GM12864 (cell line): ENCODE measurements at regions not wholly inside any gene's neighbourhood (a gene's known extent, or its start where the extent isn't known, plus 50 kb on each side); places are given as distances from the start of the nearest gene placed in this dataset.
A peak's percentile ranks its signal among the peaks of the same experiment; 100 is the strongest.

ENCODE experiments used
- DNase-seq: peaks from one replicate; pipeline ENCODE4 v3.0.0-alpha.2; 2011; ENCODE audit warnings: low read depth
- H3K4me3 ChIP-seq: 2 replicates; pipeline ENCODE4 v1.5.1; 2011; ENCODE audit warnings: mild to moderate bottlenecking, low read depth, low read length, control low read depth
- CTCF ChIP-seq: IDR thresholded peaks from 2 replicates; pipeline ENCODE4 v1.5.1; 2011; ENCODE audit warnings: low read depth, mild to moderate bottlenecking, moderate library complexity, low read length, control low read depth, inconsistent platforms; ENCODE audit errors: missing control alignments

DNA sequence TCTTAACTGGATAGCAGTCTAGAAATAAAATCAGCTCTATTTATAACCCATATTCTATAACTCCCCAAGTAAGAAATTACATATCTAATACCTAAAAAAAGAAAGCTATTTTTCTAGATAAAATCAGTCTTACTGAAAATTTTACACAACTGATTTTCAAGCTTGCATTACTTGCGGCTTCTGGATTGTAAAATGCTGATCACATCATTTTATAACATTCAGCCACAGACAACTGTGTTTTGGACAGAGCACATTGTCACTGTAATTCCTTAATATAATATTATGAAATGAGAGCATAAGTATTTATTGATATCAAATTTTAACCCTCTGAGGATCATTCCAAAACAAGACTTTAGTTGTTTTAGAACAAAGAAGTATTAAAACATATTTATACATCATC lies 78.5 kb upstream of the ARID2 start:
- no peak for DNase-seq
- no peak for TF ChIP-seq CTCF
- no peak overlapping the region for H3K4me3 ChIP-seq

GRCh38 chr12:45654002-45654665 lies 75.4 kb upstream of the ARID2 start:
- no peak overlapping the region for H3K4me3 ChIP-seq
- no peak for DNase-seq
- TF ChIP-seq CTCF, result no peak

- TF ChIP-seq CTCF, result peak; percentile 11
- H3K4me3 ChIP-seq, result no peak overlapping the region
- DNase-seq, result no peak
These were observed 74.3 kb upstream of the ARID2 start for GRCh38 chr12:45655186-45655585.

DNA sequence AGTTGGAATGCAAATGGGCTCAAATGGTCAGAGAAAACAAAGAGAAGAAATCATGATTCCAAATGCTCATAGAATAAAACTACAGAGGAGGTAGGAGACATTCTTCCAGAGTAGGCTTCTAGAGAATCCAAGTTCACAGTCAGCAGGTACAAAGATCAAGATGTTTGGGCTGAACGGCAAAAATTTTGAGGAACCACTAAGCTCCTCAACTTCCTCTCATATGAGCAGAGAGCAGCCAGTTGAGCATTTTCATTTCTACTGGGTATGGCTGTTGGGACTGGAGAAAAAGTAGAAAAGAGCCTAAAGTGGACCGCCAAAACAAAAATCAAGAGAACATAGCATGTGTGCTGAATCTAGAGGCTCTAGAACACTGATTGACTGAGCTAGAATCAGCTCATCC lies 73.8 kb upstream of the ARID2 start:
- DNase-seq, result no peak
- no peak overlapping the region for H3K4me3 ChIP-seq
- no peak for TF ChIP-seq CTCF

- TF ChIP-seq CTCF, result no peak
These were observed 71.5 kb upstream of the ARID2 start for GRCh38 chr12:45658020-45658419.

DNA sequence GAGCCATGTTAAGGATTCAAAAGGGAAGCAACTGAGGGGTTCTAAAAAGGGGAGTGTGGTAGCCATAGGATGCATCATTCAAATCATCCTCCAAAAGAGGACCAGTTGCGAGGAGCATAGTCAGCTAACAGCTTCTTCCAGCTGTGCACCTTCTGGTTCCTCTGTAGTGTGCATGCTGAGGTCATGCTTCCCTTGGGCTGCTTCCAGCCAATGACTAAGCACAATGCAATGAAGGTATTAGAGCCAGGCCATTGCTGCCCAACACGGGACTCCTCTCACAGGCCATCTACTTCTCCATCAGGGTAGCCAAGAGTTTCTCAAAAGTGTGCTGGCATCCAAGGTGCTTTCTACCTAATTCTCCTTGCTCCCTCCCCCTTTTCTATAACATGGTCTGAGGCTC lies 69.2 kb upstream of the ARID2 start:
- H3K4me3 ChIP-seq, result no peak overlapping the region
- DNase-seq, result no peak
- TF ChIP-seq CTCF, result no peak

More at GRCh38 chr12:45658020-45658419, 71.5 kb upstream of the ARID2 start:
- DNase-seq, result no peak
- H3K4me3 ChIP-seq, result no peak overlapping the region

DNA sequence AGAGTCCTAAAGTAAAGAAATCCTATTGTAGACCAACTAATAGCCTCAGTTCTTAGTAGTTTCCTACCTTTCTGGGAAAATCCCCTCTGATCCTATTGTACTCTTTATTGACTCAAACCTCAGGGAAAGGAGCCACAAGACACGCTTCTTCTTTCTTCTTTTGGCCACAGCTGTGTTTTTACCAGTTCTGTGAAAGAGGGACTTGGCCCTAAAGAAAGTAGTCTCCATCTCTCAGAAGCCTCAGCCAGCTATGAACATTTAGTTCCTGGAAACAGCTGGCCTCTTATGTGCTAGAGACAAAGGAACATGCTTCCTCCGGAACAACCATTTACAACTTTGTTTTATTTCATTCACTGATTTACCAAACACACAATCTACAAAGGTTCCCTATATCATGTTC lies 66.1 kb upstream of the ARID2 start:
- no peak overlapping the region for H3K4me3 ChIP-seq
- no peak for DNase-seq
- no peak for TF ChIP-seq CTCF
